ENCODE measurements at regions not wholly inside any gene's neighbourhood (a gene's known extent, or its start where the extent isn't known, plus 50 kb on each side); places are given as distances from the start of the nearest gene placed in this dataset.
"Not testable (repeated sequence)": the region's sequence is repeated elsewhere in the genome, so short reads cannot be mapped to it uniquely, and the experiment has no call there.

DNA sequence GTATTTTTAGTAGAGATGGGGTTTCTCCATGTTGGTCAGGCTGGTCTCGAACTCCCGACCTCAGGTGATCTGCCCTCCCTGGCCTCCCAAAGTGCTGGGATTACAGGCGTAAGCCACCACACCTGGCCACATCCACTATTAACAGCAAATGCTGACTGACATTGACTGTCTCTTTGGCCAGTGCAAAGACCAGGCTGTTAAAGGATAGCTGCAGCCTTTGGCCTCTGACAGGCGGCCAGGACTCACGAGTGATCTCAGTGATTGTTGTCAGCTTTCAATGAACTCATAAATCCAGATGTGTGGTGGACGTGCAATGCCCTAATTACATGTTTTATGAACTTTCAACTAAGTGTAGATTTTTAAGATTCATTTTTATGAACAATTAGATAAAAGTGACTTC is 174.4 kb upstream of the EXOC2 start:
- DNase-seq (ENCODE audit: low read depth in 1 of 2, low spot score in 1 of 2) = no peak

- no peak for DNase-seq (ENCODE audit: low read depth in 1 of 2, low spot score in 1 of 2)
Measured at GRCh38 chr6:866316-866715, 173.4 kb upstream of the EXOC2 start.

DNA sequence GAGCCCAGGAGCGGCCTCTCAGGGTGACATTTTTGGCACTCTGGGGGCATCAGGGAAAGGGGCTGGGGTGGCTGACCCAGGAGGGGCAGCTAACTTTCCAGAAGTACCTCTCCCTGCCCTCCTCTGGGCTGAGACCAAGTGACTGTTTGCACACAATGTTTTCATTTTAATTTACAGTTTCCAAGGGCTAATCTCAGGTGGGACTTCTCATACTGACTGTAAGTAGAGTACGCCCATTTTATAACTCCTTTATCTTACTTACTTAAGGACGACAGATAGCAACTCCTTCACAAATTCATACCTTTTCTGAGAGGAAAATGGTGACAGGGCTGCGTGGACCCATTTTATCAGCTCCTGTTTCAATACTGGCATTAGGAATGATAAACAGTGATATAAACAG is 172.9 kb upstream of the EXOC2 start:
- DNase-seq (ENCODE audit: low read depth in 1 of 2, low spot score in 1 of 2) = no peak

GRCh38 chr6:863831-864230 is 170.9 kb upstream of the EXOC2 start:
- DNase-seq (ENCODE audit: low read depth in 1 of 2, low spot score in 1 of 2) = no peak

GRCh38 chr6:863127-863526 is 170.2 kb upstream of the EXOC2 start:
- DNase-seq (ENCODE audit: low read depth in 1 of 2, low spot score in 1 of 2) = not testable (repeated sequence)

GRCh38 chr6:859936-860335 is 167.0 kb upstream of the EXOC2 start:
- DNase-seq (ENCODE audit: low read depth in 1 of 2, low spot score in 1 of 2) = no peak

- no peak for DNase-seq (ENCODE audit: low read depth in 1 of 2, low spot score in 1 of 2)
Measured at GRCh38 chr6:854406-855118, 161.6 kb upstream of the EXOC2 start.

GRCh38 chr6:852216-852615 is 159.3 kb upstream of the EXOC2 start:
- DNase-seq (ENCODE audit: low read depth in 1 of 2, low spot score in 1 of 2) = not testable (repeated sequence)

GRCh38 chr6:849075-849506 is 156.2 kb upstream of the EXOC2 start:
- DNase-seq (ENCODE audit: low read depth in 1 of 2, low spot score in 1 of 2) = no peak

DNA sequence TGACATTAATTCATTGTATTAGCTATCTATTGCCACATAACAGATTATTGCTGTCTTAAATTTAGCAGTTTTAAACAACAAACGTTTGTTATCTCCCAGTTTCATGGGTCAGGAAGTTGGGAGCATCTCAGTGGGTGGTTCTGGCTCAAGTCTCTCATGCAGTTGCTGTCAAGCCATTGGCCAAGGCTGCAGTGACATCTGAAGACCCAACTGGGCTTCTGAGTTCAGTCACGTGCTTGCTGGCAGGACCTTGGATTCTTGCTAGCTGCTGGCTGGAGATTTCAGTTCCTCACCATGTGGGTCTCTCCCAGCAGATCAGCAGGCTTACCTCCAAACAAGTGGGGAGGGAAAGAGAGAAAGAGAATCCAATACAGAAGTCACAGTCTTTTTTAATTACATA is 152.6 kb upstream of the EXOC2 start:
- DNase-seq (ENCODE audit: low read depth in 1 of 2, low spot score in 1 of 2) = no peak

GRCh38 chr6:845101-845500 is 152.2 kb upstream of the EXOC2 start:
- DNase-seq (ENCODE audit: low read depth in 1 of 2, low spot score in 1 of 2) = no peak

GRCh38 chr6:842141-842540 is 149.2 kb upstream of the EXOC2 start:
- DNase-seq (ENCODE audit: low read depth in 1 of 2, low spot score in 1 of 2) = no peak

DNA sequence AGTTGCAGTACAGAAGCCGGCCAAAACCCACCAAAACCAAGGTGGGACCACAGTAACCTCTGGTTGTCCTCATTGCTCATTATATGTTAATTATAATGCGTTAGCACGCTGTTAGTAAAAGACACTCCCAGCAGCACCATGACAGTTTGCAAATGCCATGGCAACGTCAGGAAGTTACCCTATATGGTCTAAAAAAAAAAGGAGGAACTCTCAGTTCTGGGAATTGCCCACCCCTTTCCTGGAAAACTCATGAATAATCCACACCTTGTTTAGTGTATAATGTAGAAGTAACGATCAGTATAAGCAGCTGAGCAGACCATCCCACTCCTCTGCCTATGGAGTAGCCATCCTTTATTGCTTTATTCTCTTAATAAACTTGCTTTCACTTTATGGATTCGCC is 148.6 kb upstream of the EXOC2 start:
- no peak for DNase-seq (ENCODE audit: low read depth in 1 of 2, low spot score in 1 of 2)

GRCh38 chr6:839201-839600 is 146.3 kb upstream of the EXOC2 start:
- DNase-seq (ENCODE audit: low read depth in 1 of 2, low spot score in 1 of 2) = no peak

GRCh38 chr6:837380-837779 is 144.4 kb upstream of the EXOC2 start:
- no peak for DNase-seq (ENCODE audit: low read depth in 1 of 2, low spot score in 1 of 2)

GRCh38 chr6:836276-836853 is 143.4 kb upstream of the EXOC2 start:
- no peak for DNase-seq (ENCODE audit: low read depth in 1 of 2, low spot score in 1 of 2)

DNA sequence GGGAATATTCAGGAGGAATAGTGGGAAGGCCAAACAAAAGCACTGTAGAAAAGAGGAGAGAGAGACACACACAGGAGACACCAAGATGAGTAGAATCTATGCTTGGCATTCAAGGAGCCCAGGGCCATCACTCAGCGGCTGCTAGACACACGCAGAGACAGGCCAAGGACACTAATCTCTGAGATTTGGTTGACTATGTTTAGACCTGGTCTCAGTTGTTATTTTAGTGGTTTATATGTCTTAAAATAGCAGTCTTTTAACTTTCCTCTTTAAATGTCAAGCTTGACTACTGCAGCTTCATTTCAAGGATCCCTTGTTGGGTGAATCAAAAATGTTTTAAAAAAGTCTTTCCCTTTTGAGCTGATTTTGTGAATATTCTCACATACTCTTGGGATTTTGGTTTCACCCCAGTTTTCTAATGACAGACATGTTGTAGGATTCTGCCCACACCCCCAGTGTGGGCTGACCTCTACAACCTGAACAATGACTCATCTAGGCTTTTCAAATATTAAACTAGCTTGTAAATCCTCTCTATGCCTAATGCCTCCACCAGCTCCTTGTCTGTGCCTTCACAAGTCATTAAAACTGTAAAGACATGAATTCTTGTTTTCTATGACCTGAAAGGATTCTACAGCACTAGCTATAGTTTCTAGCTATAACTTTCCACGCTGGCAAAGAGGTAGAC is 142.7 kb upstream of the EXOC2 start:
- no peak for DNase-seq (ENCODE audit: low read depth in 1 of 2, low spot score in 1 of 2)

GRCh38 chr6:834866-835265 is 141.9 kb upstream of the EXOC2 start:
- no peak for DNase-seq (ENCODE audit: low read depth in 1 of 2, low spot score in 1 of 2)

DNA sequence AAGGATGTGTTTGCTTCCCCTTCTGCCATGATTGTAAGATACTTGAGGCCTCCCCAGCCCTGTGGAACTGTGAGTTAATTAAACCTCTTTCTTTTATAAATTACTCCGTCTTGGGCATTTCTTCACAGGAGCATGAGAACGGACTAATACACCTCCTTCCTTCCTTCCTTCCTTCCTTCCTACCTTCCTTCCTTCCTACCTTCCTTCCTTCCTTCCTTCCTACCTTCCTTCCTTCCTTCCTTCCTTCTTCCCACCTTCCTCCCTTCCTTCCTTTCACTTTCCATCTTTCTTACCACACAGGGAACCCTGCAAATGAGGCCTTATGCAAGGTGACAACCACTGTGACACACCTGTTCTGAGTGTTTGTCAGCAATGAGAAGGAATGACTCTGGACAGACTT is 141.3 kb upstream of the EXOC2 start:
- no peak for DNase-seq (ENCODE audit: low read depth in 1 of 2, low spot score in 1 of 2)

GRCh38 chr6:832804-833203 is 139.9 kb upstream of the EXOC2 start:
- DNase-seq (ENCODE audit: low read depth in 1 of 2, low spot score in 1 of 2) = not testable (repeated sequence)

DNA sequence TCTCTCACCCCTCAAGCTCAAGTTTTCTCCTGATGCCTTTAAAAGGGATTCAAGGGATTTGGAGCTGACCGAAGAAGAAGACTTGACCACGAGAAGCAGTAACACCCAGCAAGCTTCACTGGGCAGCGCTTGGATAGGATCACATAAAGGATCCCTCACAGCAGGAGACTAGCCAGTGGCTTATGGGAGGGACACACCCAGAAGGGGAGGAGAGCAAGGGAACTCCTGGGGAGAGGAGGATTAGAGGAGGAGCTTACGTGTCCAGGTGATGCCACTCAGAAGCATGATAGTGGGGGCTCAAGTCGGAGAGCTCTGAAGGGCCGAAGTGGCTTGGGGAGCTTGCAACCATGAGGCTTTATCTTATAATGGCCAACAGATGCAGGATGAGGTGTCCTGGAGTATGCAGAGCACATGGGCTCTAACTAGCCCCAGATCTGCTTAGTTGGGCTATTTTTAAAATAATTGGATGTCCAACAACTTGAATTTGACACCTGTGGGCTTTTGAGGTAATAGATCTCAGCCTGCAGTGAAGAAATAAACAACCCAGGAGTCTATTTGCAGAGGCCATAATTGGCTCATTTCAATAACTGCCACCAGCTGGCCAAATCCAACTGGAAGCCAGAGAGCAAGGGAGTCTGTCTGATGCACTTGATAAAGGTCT is 137.9 kb upstream of the EXOC2 start:
- no peak for DNase-seq (ENCODE audit: low read depth in 1 of 2, low spot score in 1 of 2)

DNA sequence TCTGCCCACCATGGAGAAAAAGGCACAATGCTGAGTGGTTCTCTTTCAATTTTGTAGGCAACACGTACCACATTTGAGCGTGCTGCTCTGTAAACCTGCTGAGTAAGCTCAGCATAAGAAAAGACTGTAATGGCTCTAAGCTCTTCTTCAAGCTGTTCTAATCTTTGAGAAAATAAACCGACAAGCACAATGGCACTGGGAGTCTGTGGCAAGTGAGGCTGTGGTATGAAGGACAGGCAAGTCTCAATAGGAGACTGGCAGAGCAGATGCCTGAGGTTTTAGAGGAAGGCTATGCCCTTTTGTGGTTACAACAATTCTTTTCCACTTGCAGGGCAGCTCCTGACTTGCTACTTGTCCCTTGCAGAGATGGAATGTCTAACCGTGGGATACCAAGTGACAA is 136.7 kb upstream of the EXOC2 start:
- DNase-seq (ENCODE audit: low read depth in 1 of 2, low spot score in 1 of 2) = no peak
